ENCODE measurements at regions not wholly inside any gene's neighbourhood (a gene's known extent, or its start where the extent isn't known, plus 50 kb on each side); places are given as distances from the start of the nearest gene placed in this dataset.

DNA sequence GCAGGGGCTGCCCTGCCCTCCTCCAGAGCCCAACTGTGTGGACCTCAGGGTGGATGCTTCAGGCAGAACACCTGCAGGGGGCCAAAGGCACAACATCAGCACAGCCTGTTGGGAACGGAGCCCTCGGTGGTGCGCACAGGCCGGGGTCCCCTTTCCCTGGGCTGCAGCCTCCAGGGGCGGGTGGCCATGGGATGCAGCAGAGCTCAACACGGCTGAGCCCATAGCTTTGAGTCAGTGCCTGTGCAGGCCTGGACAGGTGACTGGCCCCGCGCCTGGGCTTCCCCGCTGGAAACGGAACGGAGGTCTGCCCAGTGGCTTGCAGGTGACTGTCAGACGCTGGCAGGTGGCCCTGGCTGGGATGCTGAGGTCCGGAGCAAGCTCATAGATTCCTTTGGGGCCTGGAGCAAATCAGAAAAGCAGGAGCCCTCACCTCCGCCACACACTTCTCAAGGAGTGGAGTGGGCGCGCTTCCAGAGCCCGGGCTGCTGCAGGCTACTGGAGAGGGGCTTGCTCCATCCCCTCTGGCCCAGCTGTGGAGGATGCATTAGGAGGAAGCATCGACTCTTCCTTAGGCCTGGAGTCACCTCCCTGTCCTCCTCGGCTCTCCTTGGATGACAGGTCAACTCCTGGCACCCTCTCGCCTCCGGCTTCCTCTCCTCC, 69.8 kb upstream of the RNU6ATAC start:
- H3K4me3 ChIP-seq (ENCODE audit: low read length): no peak overlapping the region
- no peaks in the 10 kb centered on the region for H3K9me3 Mint-ChIP-seq
- no peaks in the 10 kb centered on the region for H3K36me3 Mint-ChIP-seq (ENCODE audit: low read depth)
- no peaks in the 10 kb centered on the region for H3K27me3 ChIP-seq (ENCODE audit: control insufficient read depth, insufficient read depth, low read length, poor library complexity, severe bottlenecking)
- H3K9ac ChIP-seq (ENCODE audit: extremely low read depth, low read length, poor library complexity, severe bottlenecking): no peak overlapping the region
- H3K9me3 ChIP-seq (ENCODE audit: control insufficient read depth, low read length): no peaks in the 10 kb centered on the region
- no peaks in the 10 kb centered on the region for H3K36me3 ChIP-seq (ENCODE audit: control insufficient read depth, insufficient read depth, low read length)
- TF ChIP-seq, protein P1, sequence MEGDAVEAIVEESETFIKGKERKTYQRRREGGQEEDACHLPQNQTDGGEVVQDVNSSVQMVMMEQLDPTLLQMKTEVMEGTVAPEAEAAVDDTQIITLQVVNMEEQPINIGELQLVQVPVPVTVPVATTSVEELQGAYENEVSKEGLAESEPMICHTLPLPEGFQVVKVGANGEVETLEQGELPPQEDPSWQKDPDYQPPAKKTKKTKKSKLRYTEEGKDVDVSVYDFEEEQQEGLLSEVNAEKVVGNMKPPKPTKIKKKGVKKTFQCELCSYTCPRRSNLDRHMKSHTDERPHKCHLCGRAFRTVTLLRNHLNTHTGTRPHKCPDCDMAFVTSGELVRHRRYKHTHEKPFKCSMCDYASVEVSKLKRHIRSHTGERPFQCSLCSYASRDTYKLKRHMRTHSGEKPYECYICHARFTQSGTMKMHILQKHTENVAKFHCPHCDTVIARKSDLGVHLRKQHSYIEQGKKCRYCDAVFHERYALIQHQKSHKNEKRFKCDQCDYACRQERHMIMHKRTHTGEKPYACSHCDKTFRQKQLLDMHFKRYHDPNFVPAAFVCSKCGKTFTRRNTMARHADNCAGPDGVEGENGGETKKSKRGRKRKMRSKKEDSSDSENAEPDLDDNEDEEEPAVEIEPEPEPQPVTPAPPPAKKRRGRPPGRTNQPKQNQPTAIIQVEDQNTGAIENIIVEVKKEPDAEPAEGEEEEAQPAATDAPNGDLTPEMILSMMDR (conservative IDR thresholded peaks at IDR 0.05): no peak
- no peak overlapping the region for H3K4me3 Mint-ChIP-seq
- no peak for DNase-seq
- no peaks in the 10 kb centered on the region for H3K4me1 Mint-ChIP-seq
- no peaks in the 10 kb centered on the region for H3K4me1 ChIP-seq (ENCODE audit: control insufficient read depth, insufficient read depth, low read length)
- no peaks in the 10 kb centered on the region for H3K27me3 Mint-ChIP-seq (ENCODE audit: insufficient read depth)
- 89 to 93% methylated on average over 19 to 21 of the region's 21 CpGs for WGBS, 2 experiments (ENCODE audit: insufficient coverage in 1 of 2, insufficient read length in 1 of 2)
- H3K27ac ChIP-seq (ENCODE audit: low read depth, low read length): no peak overlapping the region
- no peak overlapping the region for H3K27ac Mint-ChIP-seq

- Mint-ChIP-seq H3K9me3 (no peaks in the 10 kb centered on the region), H3K27ac (no peak overlapping the region), H3K4me3 (no peak overlapping the region), H3K36me3 (ENCODE audit: low read depth) (no peaks in the 10 kb centered on the region), H3K4me1 (no peaks in the 10 kb centered on the region), H3K27me3 (ENCODE audit: insufficient read depth) (no peaks in the 10 kb centered on the region)
- H3K4me1 ChIP-seq (ENCODE audit: control insufficient read depth, insufficient read depth, low read length): no peaks in the 10 kb centered on the region
- 86 to 93% methylated on average over 16 to 21 of the region's 21 CpGs for WGBS, 2 experiments (ENCODE audit: insufficient coverage in 1 of 2, insufficient read length in 1 of 2)
- no peak for DNase-seq
- no peak overlapping the region for H3K4me3 ChIP-seq (ENCODE audit: low read length)
- no peak overlapping the region for H3K9ac ChIP-seq (ENCODE audit: extremely low read depth, low read length, poor library complexity, severe bottlenecking)
- H3K27me3 ChIP-seq (ENCODE audit: control insufficient read depth, insufficient read depth, low read length, poor library complexity, severe bottlenecking): no peaks in the 10 kb centered on the region
- H3K27ac ChIP-seq (ENCODE audit: low read depth, low read length): no peak overlapping the region
- no peaks in the 10 kb centered on the region for H3K36me3 ChIP-seq (ENCODE audit: control insufficient read depth, insufficient read depth, low read length)
- TF ChIP-seq, protein P1 (conservative IDR thresholded peaks at IDR 0.05): no peak
- no peaks in the 10 kb centered on the region for H3K9me3 ChIP-seq (ENCODE audit: control insufficient read depth, low read length)
Observed at GRCh38 chr9:134234687-134235359, 70.5 kb upstream of the RNU6ATAC start.

GRCh38 chr9:134235366-134235765, 71.0 kb upstream of the RNU6ATAC start:
- Histone ChIP-seq H3K4me1 (ENCODE audit: control insufficient read depth, insufficient read depth, low read length) (no peaks in the 10 kb centered on the region), H3K9me3 (ENCODE audit: control insufficient read depth, low read length) (no peaks in the 10 kb centered on the region), H3K9ac (ENCODE audit: extremely low read depth, low read length, poor library complexity, severe bottlenecking) (no peak overlapping the region), H3K36me3 (ENCODE audit: control insufficient read depth, insufficient read depth, low read length) (no peaks in the 10 kb centered on the region), H3K27ac (ENCODE audit: low read depth, low read length) (no peak overlapping the region), H3K4me3 (ENCODE audit: low read length) (no peak overlapping the region), H3K27me3 (ENCODE audit: control insufficient read depth, insufficient read depth, low read length, poor library complexity, severe bottlenecking) (no peaks in the 10 kb centered on the region)
- Mint-ChIP-seq H3K36me3 (ENCODE audit: low read depth) (no peaks in the 10 kb centered on the region), H3K27me3 (ENCODE audit: insufficient read depth) (no peaks in the 10 kb centered on the region), H3K27ac (no peak overlapping the region), H3K9me3 (no peaks in the 10 kb centered on the region), H3K4me1 (no peaks in the 10 kb centered on the region), H3K4me3 (no peak overlapping the region)
- no peak for DNase-seq
- TF ChIP-seq, protein P1 (conservative IDR thresholded peaks at IDR 0.05): no peak
- WGBS, 2 experiments (ENCODE audit: insufficient coverage in 1 of 2, insufficient read length in 1 of 2): 89 to 97% methylated on average over 11 to 16 of the region's 16 CpGs
